ENCODE measurements at regions not wholly inside any gene's neighbourhood (a gene's known extent, or its start where the extent isn't known, plus 50 kb on each side); places are given as distances from the start of the nearest gene placed in this dataset.

DNA sequence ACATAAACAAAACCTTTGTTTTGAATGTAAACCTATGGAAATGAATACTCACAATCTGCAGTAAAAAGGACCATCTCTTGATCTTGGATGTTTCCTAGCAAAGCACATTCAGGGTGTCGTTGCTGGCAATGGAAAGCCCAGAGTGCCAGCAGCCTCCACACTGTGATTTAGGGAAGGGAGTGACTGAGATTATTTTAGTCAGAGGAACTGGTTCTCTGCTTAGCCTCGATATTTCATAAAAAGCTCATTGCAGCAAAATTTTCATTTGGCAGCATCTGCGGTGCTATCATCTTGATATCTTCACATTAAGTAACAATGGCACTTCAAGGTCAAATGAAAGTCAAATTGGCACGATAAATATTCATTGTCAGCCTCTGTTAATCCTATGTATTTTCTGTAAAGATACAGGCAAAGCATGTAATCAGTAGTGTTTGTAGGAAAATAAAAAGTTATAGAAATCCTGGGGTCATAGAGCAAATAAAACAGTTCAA is 116.0 kb downstream of the MACIR start:
- BruUV-seq (replicated peaks) = no TSS peak
- Mint-ChIP-seq H3K27me3 (ENCODE audit: insufficient read depth, unreplicated experiment) (no peaks in the 10 kb centered on the region), H3K4me3 (ENCODE audit: unreplicated experiment) (no peak overlapping the region), H3K27ac (ENCODE audit: low read depth, unreplicated experiment) (no peak overlapping the region), H3K36me3 (ENCODE audit: insufficient read depth, unreplicated experiment) (no peaks in the 10 kb centered on the region), H3K9me3 (ENCODE audit: unreplicated experiment) (no peaks in the 10 kb centered on the region), H3K4me1 (ENCODE audit: insufficient read depth, unreplicated experiment) (no peaks in the 10 kb centered on the region)
- no peak for DNase-seq (ENCODE audit: unreplicated experiment)
- intact Hi-C loops (cut with micrococcal nuclease) = no loop called here
- POLR2A ChIA-PET = no interaction called here
- TF ChIP-seq CTCF (IDR thresholded peaks at IDR 0.05; ENCODE audit: unreplicated experiment) = no peak
- CTCF ChIA-PET = no interaction called here

DNA sequence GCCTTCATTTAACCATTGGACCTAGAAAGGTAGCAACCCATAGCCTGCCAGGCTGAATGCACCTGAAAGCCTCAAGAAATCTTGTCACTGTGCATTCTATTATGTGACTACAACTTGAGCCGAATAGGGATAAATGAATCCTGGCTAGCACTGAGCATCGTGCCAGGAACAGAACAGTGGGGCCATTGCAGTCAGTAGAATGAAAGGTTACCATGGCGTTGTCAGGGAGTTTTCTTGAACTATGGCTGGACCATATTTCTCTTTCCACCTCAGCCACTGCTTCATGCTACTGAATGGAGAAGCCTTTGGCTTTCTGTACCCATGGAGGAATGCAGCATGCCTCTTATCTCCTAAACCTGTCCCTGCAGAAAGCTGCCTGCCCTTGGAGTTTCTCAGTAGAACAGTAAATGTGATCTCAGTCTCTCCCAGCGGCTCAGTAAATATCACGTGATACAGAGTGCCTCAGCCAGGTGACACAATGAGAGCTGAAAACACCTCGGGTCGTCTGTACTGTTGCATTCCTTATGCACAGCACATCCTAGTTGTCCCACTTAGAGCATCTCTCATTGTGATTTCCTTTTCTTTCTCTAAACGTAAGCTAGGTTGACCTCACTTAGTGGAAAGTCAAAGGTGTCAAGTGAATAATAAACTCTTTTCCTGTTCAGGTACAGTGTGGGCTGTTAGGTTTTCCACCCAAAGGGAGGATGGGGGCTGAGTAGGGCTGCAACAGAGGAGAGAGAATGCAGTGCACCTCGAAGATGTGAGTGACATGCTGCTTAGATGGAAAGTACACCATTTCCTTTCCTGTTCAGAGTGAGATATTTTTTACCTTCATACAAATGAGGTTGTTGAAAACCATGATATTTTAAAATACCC is 115.3 kb downstream of the MACIR start:
- no TSS peak for BruUV-seq (replicated peaks)
- no peak overlapping the region for H3K4me3 Mint-ChIP-seq (ENCODE audit: unreplicated experiment)
- H3K27me3 Mint-ChIP-seq (ENCODE audit: insufficient read depth, unreplicated experiment) = no peaks in the 10 kb centered on the region
- H3K27ac Mint-ChIP-seq (ENCODE audit: low read depth, unreplicated experiment) = no peak overlapping the region
- no peaks in the 10 kb centered on the region for H3K9me3 Mint-ChIP-seq (ENCODE audit: unreplicated experiment)
- no peak for TF ChIP-seq CTCF (IDR thresholded peaks at IDR 0.05; ENCODE audit: unreplicated experiment)
- ChIA-PET CTCF (no interaction called here), POLR2A (no interaction called here)
- DNase-seq (ENCODE audit: unreplicated experiment) = no peak
- H3K36me3 Mint-ChIP-seq (ENCODE audit: insufficient read depth, unreplicated experiment) = no peaks in the 10 kb centered on the region
- intact Hi-C loops (cut with micrococcal nuclease) = no loop called here
- H3K4me1 Mint-ChIP-seq (ENCODE audit: insufficient read depth, unreplicated experiment) = no peaks in the 10 kb centered on the region

GRCh38 chr5:103371046-103371607 is 112.6 kb downstream of the MACIR start:
- Mint-ChIP-seq H3K9me3 (ENCODE audit: unreplicated experiment) (no peaks in the 10 kb centered on the region), H3K27me3 (ENCODE audit: insufficient read depth, unreplicated experiment) (no peaks in the 10 kb centered on the region), H3K4me3 (ENCODE audit: unreplicated experiment) (no peak overlapping the region), H3K4me1 (ENCODE audit: insufficient read depth, unreplicated experiment) (no peaks in the 10 kb centered on the region), H3K27ac (ENCODE audit: low read depth, unreplicated experiment) (no peak overlapping the region), H3K36me3 (ENCODE audit: insufficient read depth, unreplicated experiment) (no peaks in the 10 kb centered on the region)
- TF ChIP-seq CTCF (IDR thresholded peaks at IDR 0.05; ENCODE audit: unreplicated experiment) = no peak
- CTCF ChIA-PET = interaction anchor here (1.1 kb wide), 1 partner anchor 29 kb away, joined by 3 read pairs; no protein-coding TSS in a partner anchor
- intact Hi-C loops (cut with micrococcal nuclease) = no loop called here
- no TSS peak for BruUV-seq (replicated peaks)
- DNase-seq (ENCODE audit: unreplicated experiment) = no peak
- POLR2A ChIA-PET = no interaction called here
